ENCODE measurements at regions not wholly inside any gene's neighbourhood (a gene's known extent, or its start where the extent isn't known, plus 50 kb on each side); places are given as distances from the start of the nearest gene placed in this dataset.

- Histone ChIP-seq H2AFZ (ENCODE audit: low read depth, low read length) (no peak overlapping the region), H3K79me2 (replicated peaks; ENCODE audit: insufficient read depth, low read length) (no peaks in the 10 kb centered on the region), H3K27me3 (ENCODE audit: insufficient read depth, low read depth, low read length) (no peaks in the 10 kb centered on the region), H3K9ac (ENCODE audit: low read length) (no peak overlapping the region), H3K36me3 (ENCODE audit: insufficient read depth, low read length) (no peaks in the 10 kb centered on the region), H4K20me1 (ENCODE audit: insufficient read depth) (no peaks in the 10 kb centered on the region), H3K4me3 (ENCODE audit: low read length) (no peak overlapping the region), H3K9me3 (ENCODE audit: low read length) (no peaks in the 10 kb centered on the region), H3K27ac (ENCODE audit: low read length) (no peak overlapping the region), H3K4me2 (ENCODE audit: low read length) (no peak overlapping the region), H3K9me2 (ENCODE audit: insufficient read depth, low read length) (no peaks in the 10 kb centered on the region), H3F3A (ENCODE audit: insufficient read depth, low read length, poor library complexity, severe bottlenecking) (no peaks in the 10 kb centered on the region)
- TF ChIP-seq EP300 (conservative IDR thresholded peaks at IDR 0.05; ENCODE audit: poor library complexity, severe bottlenecking) (no peak), CTCF (IDR thresholded peaks at IDR 0.05; ENCODE audit: poor library complexity, severe bottlenecking) (no peak), REST (IDR thresholded peaks at IDR 0.05; ENCODE audit: borderline replicate concordance) (no peak), TAF1 (IDR thresholded peaks at IDR 0.05; ENCODE audit: low read depth) (no peak)
Observed at GRCh38 chr10:107232013-107232412, 67.5 kb upstream of the SORCS1 start.

GRCh38 chr10:107230887-107231286 lies 66.4 kb upstream of the SORCS1 start:
- H3K27me3 ChIP-seq (ENCODE audit: insufficient read depth, low read depth, low read length) = no peaks in the 10 kb centered on the region
- no peak overlapping the region for H3K27ac ChIP-seq (ENCODE audit: low read length)
- no peaks in the 10 kb centered on the region for H3K36me3 ChIP-seq (ENCODE audit: insufficient read depth, low read length)
- H3F3A ChIP-seq (ENCODE audit: insufficient read depth, low read length, poor library complexity, severe bottlenecking) = no peaks in the 10 kb centered on the region
- no peaks in the 10 kb centered on the region for H3K79me2 ChIP-seq (replicated peaks; ENCODE audit: insufficient read depth, low read length)
- H3K4me3 ChIP-seq (ENCODE audit: low read length) = no peak overlapping the region
- no peaks in the 10 kb centered on the region for H4K20me1 ChIP-seq (ENCODE audit: insufficient read depth)
- no peaks in the 10 kb centered on the region for H3K9me3 ChIP-seq (ENCODE audit: low read length)
- no peak overlapping the region for H3K9ac ChIP-seq (ENCODE audit: low read length)
- H3K4me2 ChIP-seq (ENCODE audit: low read length) = no peak overlapping the region
- TF ChIP-seq TAF1 (IDR thresholded peaks at IDR 0.05; ENCODE audit: low read depth) (no peak), EP300 (conservative IDR thresholded peaks at IDR 0.05; ENCODE audit: poor library complexity, severe bottlenecking) (no peak), RAD21 (conservative IDR thresholded peaks at IDR 0.05) (no peak), REST (IDR thresholded peaks at IDR 0.05; ENCODE audit: borderline replicate concordance) (no peak), EZH2 (IDR thresholded peaks at IDR 0.05; ENCODE audit: borderline replicate concordance, insufficient read depth, low read length, poor library complexity, severe bottlenecking) (no peak), POLR2AphosphoS5 (IDR thresholded peaks at IDR 0.05) (no peak), MXI1 (conservative IDR thresholded peaks at IDR 0.05; ENCODE audit: poor library complexity, severe bottlenecking) (no peak), SMC3 (conservative IDR thresholded peaks at IDR 0.05; ENCODE audit: poor library complexity) (no peak), CTCF (IDR thresholded peaks at IDR 0.05; ENCODE audit: poor library complexity, severe bottlenecking) (no peak)
- H2AFZ ChIP-seq (ENCODE audit: low read depth, low read length) = no peak overlapping the region
- H3K9me2 ChIP-seq (ENCODE audit: insufficient read depth, low read length) = no peaks in the 10 kb centered on the region
